GM19397 (cell line): ENCODE measurements at regions not wholly inside any gene's neighbourhood (a gene's known extent, or its start where the extent isn't known, plus 50 kb on each side); places are given as distances from the start of the nearest gene placed in this dataset.

ENCODE experiments used
- ATAC-seq: cut with Tn5 transposase; IDR thresholded peaks from one replicate; pipeline ENCODE4 v1.9.1; 2021; ENCODE audit warnings: mild to moderate bottlenecking, moderate library complexity; ENCODE audit not compliant: unreplicated experiment

- no peak for ATAC-seq
Observed at GRCh38 chr18:55166260-55166598, 207.0 kb upstream of the CCDC68 start.

GRCh38 chr18:55163550-55163949 lies 204.3 kb upstream of the CCDC68 start:
- ATAC-seq, result no peak

DNA sequence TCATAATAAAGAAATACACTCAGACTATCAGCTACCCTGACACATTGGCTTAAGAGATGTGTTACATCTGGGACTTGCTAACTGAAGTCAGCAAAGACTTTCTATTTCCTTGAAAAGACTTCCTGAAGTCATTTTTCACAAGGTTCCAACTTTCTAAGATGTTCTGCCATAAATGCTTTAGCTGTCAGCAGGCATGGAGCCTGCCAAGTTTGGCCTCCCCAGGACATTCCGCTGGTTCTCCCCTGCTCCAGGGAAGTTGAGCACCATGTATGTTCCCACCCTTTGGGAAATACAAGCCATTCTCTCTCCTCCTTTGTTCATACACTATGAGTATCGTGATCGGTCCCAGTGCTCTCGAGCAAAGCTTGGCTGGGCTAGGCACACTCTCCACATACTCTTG lies 202.7 kb upstream of the CCDC68 start:
- no peak for ATAC-seq

- ATAC-seq, result no peak
Observed at GRCh38 chr18:55159027-55159426, 199.8 kb upstream of the CCDC68 start.

DNA sequence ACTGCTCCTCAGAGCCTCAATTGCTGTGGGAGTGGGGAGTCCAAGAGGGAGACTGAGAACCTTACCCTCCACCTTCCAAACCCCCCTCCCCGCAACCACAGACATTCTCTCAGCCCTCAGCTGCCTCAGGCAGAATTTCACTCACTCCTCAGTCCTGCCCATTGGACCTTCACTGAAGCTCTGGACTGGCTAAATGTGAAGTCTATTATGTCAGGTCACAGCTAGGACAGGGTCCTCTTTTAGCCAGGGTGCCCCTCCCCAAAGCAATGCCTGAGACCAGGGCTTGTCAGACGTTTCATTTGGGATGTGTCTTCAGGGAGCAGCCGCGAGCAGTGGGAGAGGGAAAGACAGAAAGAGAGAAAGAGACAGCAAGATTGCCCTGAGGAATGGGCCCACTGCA lies 199.3 kb upstream of the CCDC68 start:
- no peak for ATAC-seq

DNA sequence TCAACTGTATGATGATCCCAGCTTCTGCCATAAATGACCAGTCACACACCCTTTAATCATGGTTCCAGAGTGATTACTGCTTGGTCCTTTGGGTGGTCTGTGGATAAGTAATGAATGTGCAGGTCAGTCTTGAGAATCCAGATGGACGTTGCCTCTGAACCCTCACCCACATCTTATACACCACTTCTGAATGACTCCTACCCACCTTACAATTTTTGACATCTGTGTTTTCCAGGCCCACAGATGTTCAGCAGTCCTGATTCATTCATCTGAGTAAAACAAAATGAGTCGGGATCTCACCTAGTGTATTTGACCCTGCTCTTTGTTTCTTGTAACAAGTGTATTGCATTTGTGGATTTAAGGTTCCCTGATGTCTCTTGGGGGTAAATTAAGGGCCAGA lies 194.1 kb upstream of the CCDC68 start:
- no peak for ATAC-seq

GRCh38 chr18:55152801-55153200 lies 193.5 kb upstream of the CCDC68 start:
- ATAC-seq, result no peak

GRCh38 chr18:55149994-55150393 lies 190.7 kb upstream of the CCDC68 start:
- ATAC-seq, result no peak

- ATAC-seq, result no peak
Observed at GRCh38 chr18:55147791-55148190, 188.5 kb upstream of the CCDC68 start.

- no peak for ATAC-seq
Observed at GRCh38 chr18:55144193-55144930, 185.1 kb upstream of the CCDC68 start.

DNA sequence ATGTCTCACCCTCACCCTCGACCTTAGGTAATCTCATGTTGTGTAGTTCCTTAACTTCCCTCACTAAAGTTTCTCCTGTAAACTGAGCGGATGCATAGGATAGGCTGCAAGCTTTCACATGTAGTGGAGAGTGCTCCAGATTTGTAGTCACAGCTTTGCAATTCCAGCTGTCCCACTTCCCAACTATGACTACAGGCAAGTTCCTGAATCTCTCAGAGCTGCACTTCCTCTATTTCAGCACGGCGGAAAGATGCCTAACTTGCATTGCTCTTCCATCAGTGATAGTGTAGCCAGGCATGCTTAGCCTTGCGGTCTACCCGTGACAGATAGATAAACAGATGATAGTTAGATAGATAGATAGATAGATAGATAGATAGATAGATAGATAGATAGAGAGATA lies 183.1 kb upstream of the CCDC68 start:
- no peak for ATAC-seq

- no peak for ATAC-seq
Observed at GRCh38 chr18:55141318-55141717, 182.1 kb upstream of the CCDC68 start.

DNA sequence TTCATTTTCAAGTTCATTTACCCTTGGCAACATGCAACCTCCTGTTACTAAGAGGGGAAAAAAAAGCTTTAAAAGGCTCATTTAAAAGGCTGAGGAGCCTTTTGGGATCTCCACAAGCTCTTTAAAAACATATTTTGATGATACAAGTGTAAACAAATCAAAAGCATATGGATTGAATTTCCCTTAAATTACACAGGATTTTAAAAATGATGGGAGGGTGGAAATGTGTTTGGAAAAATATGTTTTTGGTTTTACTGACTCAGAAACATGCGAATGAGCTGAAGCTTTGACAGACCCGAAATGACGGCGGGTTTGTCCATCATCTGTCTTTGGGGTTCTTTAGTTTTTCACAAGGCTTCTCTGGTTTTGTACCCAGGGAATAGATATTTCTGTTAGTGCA lies 180.6 kb upstream of the CCDC68 start:
- ATAC-seq, result no peak

GRCh38 chr18:55139307-55139706 lies 180.0 kb upstream of the CCDC68 start:
- ATAC-seq, result no peak

DNA sequence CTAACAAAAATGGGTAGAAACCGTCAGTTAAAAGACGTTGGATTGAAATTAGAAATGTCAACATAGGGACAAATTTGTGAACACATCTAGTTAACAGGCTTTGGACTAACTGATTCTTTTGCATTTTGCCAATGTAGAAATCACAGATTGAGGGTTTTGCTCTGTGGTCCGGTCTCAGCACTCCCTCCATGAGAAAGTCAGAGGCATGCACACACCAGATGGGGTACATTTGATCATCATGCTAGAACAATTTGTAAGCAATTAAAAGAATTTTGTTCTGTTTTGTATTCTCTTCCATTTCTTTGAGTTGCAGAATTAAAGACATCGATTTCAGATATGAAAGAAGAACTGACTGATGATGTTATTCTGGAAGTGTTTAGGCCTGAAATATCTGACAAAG lies 179.1 kb upstream of the CCDC68 start:
- no peak for ATAC-seq

DNA sequence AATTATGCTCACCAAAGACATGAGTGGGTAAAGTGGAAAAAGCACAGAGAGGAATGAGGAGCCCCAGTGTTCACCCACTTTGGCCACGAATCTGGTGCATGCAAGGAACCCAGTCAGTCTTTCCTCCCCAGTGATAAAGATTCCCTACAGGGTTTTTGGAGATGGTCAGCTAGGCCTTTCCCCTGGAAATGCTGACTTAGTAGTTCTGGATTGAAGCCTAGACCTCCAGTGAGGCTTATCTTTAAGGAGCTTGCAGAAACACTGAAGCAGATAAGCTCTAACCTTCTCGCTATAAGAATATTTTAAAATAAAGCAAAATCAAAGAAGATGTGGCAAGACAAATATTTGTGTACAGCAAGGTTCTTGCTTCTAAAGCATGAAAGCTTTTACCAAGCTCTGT lies 178.3 kb upstream of the CCDC68 start:
- ATAC-seq, result no peak

GRCh38 chr18:55136864-55137263 lies 177.6 kb upstream of the CCDC68 start:
- ATAC-seq, result no peak

DNA sequence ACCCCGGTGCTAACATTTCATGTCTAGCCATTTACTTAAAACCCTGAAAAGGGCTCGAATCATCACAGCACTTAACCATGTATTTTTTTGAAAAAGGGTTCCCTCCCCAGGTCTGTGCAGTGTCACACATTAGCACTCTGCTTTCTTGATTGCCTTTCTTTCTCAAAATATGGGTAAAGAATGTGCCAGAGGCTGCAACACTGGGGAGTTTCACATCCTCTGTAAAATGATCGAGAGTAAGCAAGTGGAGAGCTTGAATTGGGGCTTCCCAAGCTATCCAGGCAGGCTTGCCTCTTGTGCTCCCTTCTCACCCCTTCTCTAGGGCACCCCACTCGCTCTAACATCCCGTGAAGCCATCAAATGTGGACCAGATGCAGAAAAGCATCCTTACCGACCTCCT lies 177.0 kb upstream of the CCDC68 start:
- ATAC-seq, result no peak

- no peak for ATAC-seq
Observed at GRCh38 chr18:55133378-55133777, 174.1 kb upstream of the CCDC68 start.

DNA sequence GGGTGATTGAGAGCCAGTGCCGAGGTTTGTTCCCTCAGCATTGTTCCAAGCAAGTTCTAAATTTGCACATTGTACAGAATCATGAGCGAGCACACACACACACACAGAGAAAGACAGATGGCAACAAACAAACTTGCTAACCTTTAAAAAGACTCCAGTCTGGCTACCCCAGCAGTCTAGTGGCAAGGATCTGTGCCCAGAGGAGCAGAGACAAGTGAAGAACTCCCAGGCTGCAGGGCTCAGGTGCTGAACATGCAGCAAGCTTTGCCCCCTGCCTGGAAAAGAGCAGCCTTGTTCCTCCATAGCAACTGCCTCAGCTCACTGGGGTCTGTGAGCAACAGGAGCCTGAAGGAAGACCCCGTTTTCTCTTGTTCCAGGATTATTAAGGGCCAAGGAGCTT lies 169.2 kb upstream of the CCDC68 start:
- no peak for ATAC-seq

GRCh38 chr18:55124078-55124763 lies 165.0 kb upstream of the CCDC68 start:
- no peak for ATAC-seq

- ATAC-seq, result no peak
Observed at GRCh38 chr18:55123361-55123760, 164.1 kb upstream of the CCDC68 start.
